ENCODE measurements at regions not wholly inside any gene's neighbourhood (a gene's known extent, or its start where the extent isn't known, plus 50 kb on each side); places are given as distances from the start of the nearest gene placed in this dataset.

- no peak for DNase-seq
Measured at GRCh38 chr1:81125672-81126071, 675.1 kb upstream of the ADGRL2 start.

GRCh38 chr1:81121306-81121705, 679.4 kb upstream of the ADGRL2 start:
- DNase-seq, result no peak

- DNase-seq, result no peak
Measured at GRCh38 chr1:81119319-81119718, 681.4 kb upstream of the ADGRL2 start.

GRCh38 chr1:81118550-81118949, 682.2 kb upstream of the ADGRL2 start:
- no peak for DNase-seq

- DNase-seq, result no peak
Measured at GRCh38 chr1:81115422-81115821, 685.3 kb upstream of the ADGRL2 start.

- no peak for DNase-seq
Measured at GRCh38 chr1:81114191-81114590, 686.5 kb upstream of the ADGRL2 start.

GRCh38 chr1:81113688-81114087, 687.0 kb upstream of the ADGRL2 start:
- no peak for DNase-seq

GRCh38 chr1:81111818-81112217, 688.9 kb upstream of the ADGRL2 start:
- no peak for DNase-seq

GRCh38 chr1:81109038-81109437, 691.7 kb upstream of the ADGRL2 start:
- no peak for DNase-seq

- DNase-seq, result no peak
Measured at GRCh38 chr1:81097860-81098259, 702.9 kb upstream of the ADGRL2 start.

GRCh38 chr1:81073580-81073979, 727.2 kb upstream of the ADGRL2 start:
- no peak for DNase-seq

- no peak for DNase-seq
Measured at GRCh38 chr1:81071969-81072753, 728.6 kb upstream of the ADGRL2 start.

- DNase-seq, result no peak
Measured at GRCh38 chr1:81071072-81071858, 729.5 kb upstream of the ADGRL2 start.

- no peak for DNase-seq
Measured at GRCh38 chr1:81069856-81070255, 730.9 kb upstream of the ADGRL2 start.

- no peak for DNase-seq
Measured at GRCh38 chr1:81068726-81069125, 732.0 kb upstream of the ADGRL2 start.

- no peak for DNase-seq
Measured at GRCh38 chr1:81053826-81054225, 746.9 kb upstream of the ADGRL2 start.

- DNase-seq, result no peak
Measured at GRCh38 chr1:81052162-81052561, 748.6 kb upstream of the ADGRL2 start.

GRCh38 chr1:81050390-81050789, 750.3 kb upstream of the ADGRL2 start:
- DNase-seq, result no peak

GRCh38 chr1:81044708-81045107, 756.0 kb upstream of the ADGRL2 start:
- no peak for DNase-seq

- DNase-seq, result no peak
Measured at GRCh38 chr1:81042225-81042624, 758.5 kb upstream of the ADGRL2 start.

- DNase-seq, result no peak
Measured at GRCh38 chr1:81034291-81034690, 766.4 kb upstream of the ADGRL2 start.

- DNase-seq, result no peak
Measured at GRCh38 chr1:81032973-81033425, 767.7 kb upstream of the ADGRL2 start.

GRCh38 chr1:81032374-81032773, 768.4 kb upstream of the ADGRL2 start:
- no peak for DNase-seq

- DNase-seq, result no peak
Measured at GRCh38 chr1:81030441-81030840, 770.3 kb upstream of the ADGRL2 start.
